ENCODE measurements at regions not wholly inside any gene's neighbourhood (a gene's known extent, or its start where the extent isn't known, plus 50 kb on each side); places are given as distances from the start of the nearest gene placed in this dataset.

- Histone ChIP-seq H4K12ac (ENCODE audit: low read depth, low read length) (no peak overlapping the region), H3K36me3 (ENCODE audit: control insufficient read depth in 1 of 2, insufficient read depth in 2 of 2, low read length in 2 of 2) (no peaks in the 10 kb centered on the region), H3K9me3 (ENCODE audit: insufficient read depth, low read depth, low read length) (peaks cover 10% of the 10 kb centered on the region), H3K79me1 (ENCODE audit: low read length) (no peaks in the 10 kb centered on the region), H3K9ac (ENCODE audit: low read length) (no peak overlapping the region), H3K4me3 (ENCODE audit: low read depth, low read length) (no peak overlapping the region), H3K4me1 (ENCODE audit: control insufficient read depth in 1 of 2, insufficient read depth in 2 of 2, low read length in 2 of 2) (no peaks in the 10 kb centered on the region), H3K27ac (ENCODE audit: low read depth, low read length) (no peak overlapping the region), H3K23ac (ENCODE audit: low read length) (no peak overlapping the region), H2AK5ac (ENCODE audit: low read length) (no peak overlapping the region), H4K8ac (ENCODE audit: low read depth, low read length) (no peak overlapping the region), H3K14ac (ENCODE audit: low read length) (no peak overlapping the region), H3K27me3 (ENCODE audit: insufficient read depth, low read length) (no peaks in the 10 kb centered on the region), H3K79me2 (ENCODE audit: control insufficient read depth, insufficient read depth, low read length, poor library complexity) (no peaks in the 10 kb centered on the region), H2AFZ (ENCODE audit: insufficient read depth, low read length, poor library complexity) (no peak overlapping the region), H4K91ac (ENCODE audit: low read depth, low read length) (no peak overlapping the region), H3K4ac (ENCODE audit: low read depth, low read length) (no peak overlapping the region), H3K18ac (ENCODE audit: low read length) (no peak overlapping the region), H2BK5ac (ENCODE audit: low read depth, low read length, poor library complexity) (no peak overlapping the region), H3K4me2 (ENCODE audit: low read length) (no peak overlapping the region), H2BK120ac (ENCODE audit: insufficient read depth, low read length, poor library complexity) (no peak overlapping the region), H2BK12ac (ENCODE audit: low read length) (no peak overlapping the region)
- no peak for DNase-seq
- WGBS (ENCODE audit: extremely low coverage, insufficient coverage, insufficient read length) = no CpG with 5 or more reads among the region's 8 CpGs
Measured at GRCh38 chr2:238521870-238522269, 95.1 kb downstream of the ASB1 start.

GRCh38 chr2:238523158-238524110 is 96.7 kb downstream of the ASB1 start:
- no peaks in the 10 kb centered on the region for H3K4me1 ChIP-seq (ENCODE audit: control insufficient read depth in 1 of 2, insufficient read depth in 2 of 2, low read length in 2 of 2)
- H3K79me1 ChIP-seq (ENCODE audit: low read length) = no peaks in the 10 kb centered on the region
- no peak overlapping the region for H4K8ac ChIP-seq (ENCODE audit: low read depth, low read length)
- H2BK120ac ChIP-seq (ENCODE audit: insufficient read depth, low read length, poor library complexity) = no peak overlapping the region
- no peak overlapping the region for H2BK12ac ChIP-seq (ENCODE audit: low read length)
- no peak overlapping the region for H3K18ac ChIP-seq (ENCODE audit: low read length)
- H4K12ac ChIP-seq (ENCODE audit: low read depth, low read length) = no peak overlapping the region
- no peak for DNase-seq
- no CpG with 5 or more reads among the region's 40 CpGs for WGBS (ENCODE audit: extremely low coverage, insufficient coverage, insufficient read length)
- H3K27ac ChIP-seq (ENCODE audit: low read depth, low read length) = no peak overlapping the region
- H4K91ac ChIP-seq (ENCODE audit: low read depth, low read length) = no peak overlapping the region
- H3K4ac ChIP-seq (ENCODE audit: low read depth, low read length) = no peak overlapping the region
- no peak overlapping the region for H2BK5ac ChIP-seq (ENCODE audit: low read depth, low read length, poor library complexity)
- H3K36me3 ChIP-seq (ENCODE audit: control insufficient read depth in 1 of 2, insufficient read depth in 2 of 2, low read length in 2 of 2) = no peaks in the 10 kb centered on the region
- no peak overlapping the region for H3K4me3 ChIP-seq (ENCODE audit: low read depth, low read length)
- H3K23ac ChIP-seq (ENCODE audit: low read length) = no peak overlapping the region
- H3K9me3 ChIP-seq (ENCODE audit: insufficient read depth, low read depth, low read length) = peaks cover 9% of the 10 kb centered on the region
- no peak overlapping the region for H3K4me2 ChIP-seq (ENCODE audit: low read length)
- no peak overlapping the region for H3K14ac ChIP-seq (ENCODE audit: low read length)
- H3K79me2 ChIP-seq (ENCODE audit: control insufficient read depth, insufficient read depth, low read length, poor library complexity) = no peaks in the 10 kb centered on the region
- H2AK5ac ChIP-seq (ENCODE audit: low read length) = no peak overlapping the region
- no peak overlapping the region for H3K9ac ChIP-seq (ENCODE audit: low read length)
- no peaks in the 10 kb centered on the region for H3K27me3 ChIP-seq (ENCODE audit: insufficient read depth, low read length)
- H2AFZ ChIP-seq (ENCODE audit: insufficient read depth, low read length, poor library complexity) = no peak overlapping the region

- Histone ChIP-seq H2BK120ac (ENCODE audit: insufficient read depth, low read length, poor library complexity) (no peak overlapping the region), H3K36me3 (ENCODE audit: control insufficient read depth in 1 of 2, insufficient read depth in 2 of 2, low read length in 2 of 2) (no peaks in the 10 kb centered on the region), H3K23ac (ENCODE audit: low read length) (no peak overlapping the region), H2BK5ac (ENCODE audit: low read depth, low read length, poor library complexity) (no peak overlapping the region), H3K4me3 (ENCODE audit: low read depth, low read length) (peak overlapping the region; percentile 37), H3K79me1 (ENCODE audit: low read length) (no peaks in the 10 kb centered on the region), H3K9ac (ENCODE audit: low read length) (no peak overlapping the region), H3K4me2 (ENCODE audit: low read length) (no peak overlapping the region), H4K8ac (ENCODE audit: low read depth, low read length) (no peak overlapping the region), H3K18ac (ENCODE audit: low read length) (no peak overlapping the region), H2AK5ac (ENCODE audit: low read length) (no peak overlapping the region), H3K9me3 (ENCODE audit: insufficient read depth, low read depth, low read length) (peaks cover 9% of the 10 kb centered on the region), H3K4ac (ENCODE audit: low read depth, low read length) (no peak overlapping the region), H4K12ac (ENCODE audit: low read depth, low read length) (no peak overlapping the region), H2AFZ (ENCODE audit: insufficient read depth, low read length, poor library complexity) (no peak overlapping the region), H3K79me2 (ENCODE audit: control insufficient read depth, insufficient read depth, low read length, poor library complexity) (no peaks in the 10 kb centered on the region), H3K27me3 (ENCODE audit: insufficient read depth, low read length) (no peaks in the 10 kb centered on the region), H3K27ac (ENCODE audit: low read depth, low read length) (no peak overlapping the region), H2BK12ac (ENCODE audit: low read length) (no peak overlapping the region), H3K14ac (ENCODE audit: low read length) (no peak overlapping the region), H3K4me1 (ENCODE audit: control insufficient read depth in 1 of 2, insufficient read depth in 2 of 2, low read length in 2 of 2) (no peaks in the 10 kb centered on the region), H4K91ac (ENCODE audit: low read depth, low read length) (no peak overlapping the region)
- DNase-seq = no peak
- whole genome bisulfite sequencing (ENCODE audit: extremely low coverage, insufficient coverage, insufficient read length) = no CpG with 5 or more reads among the region's 15 CpGs
Measured at GRCh38 chr2:238524426-238524983, 97.8 kb downstream of the ASB1 start.

- Histone ChIP-seq H3K23ac (ENCODE audit: low read length) (no peak overlapping the region), H3K36me3 (ENCODE audit: control insufficient read depth in 1 of 2, insufficient read depth in 2 of 2, low read length in 2 of 2) (no peaks in the 10 kb centered on the region), H3K4me1 (ENCODE audit: control insufficient read depth in 1 of 2, insufficient read depth in 2 of 2, low read length in 2 of 2) (no peaks in the 10 kb centered on the region), H3K18ac (ENCODE audit: low read length) (no peak overlapping the region), H2BK12ac (ENCODE audit: low read length) (no peak overlapping the region), H3K79me1 (ENCODE audit: low read length) (no peaks in the 10 kb centered on the region), H3K27me3 (ENCODE audit: insufficient read depth, low read length) (no peaks in the 10 kb centered on the region), H2AFZ (ENCODE audit: insufficient read depth, low read length, poor library complexity) (no peak overlapping the region), H2BK120ac (ENCODE audit: insufficient read depth, low read length, poor library complexity) (no peak overlapping the region), H2BK5ac (ENCODE audit: low read depth, low read length, poor library complexity) (no peak overlapping the region), H4K8ac (ENCODE audit: low read depth, low read length) (no peak overlapping the region), H4K91ac (ENCODE audit: low read depth, low read length) (no peak overlapping the region), H3K9me3 (ENCODE audit: insufficient read depth, low read depth, low read length) (peaks cover 3% of the 10 kb centered on the region), H3K4me2 (ENCODE audit: low read length) (no peak overlapping the region), H3K9ac (ENCODE audit: low read length) (no peak overlapping the region), H3K4ac (ENCODE audit: low read depth, low read length) (no peak overlapping the region), H3K14ac (ENCODE audit: low read length) (no peak overlapping the region), H4K12ac (ENCODE audit: low read depth, low read length) (no peak overlapping the region), H3K79me2 (ENCODE audit: control insufficient read depth, insufficient read depth, low read length, poor library complexity) (no peaks in the 10 kb centered on the region), H3K27ac (ENCODE audit: low read depth, low read length) (no peak overlapping the region), H3K4me3 (ENCODE audit: low read depth, low read length) (no peak overlapping the region), H2AK5ac (ENCODE audit: low read length) (no peak overlapping the region)
- no peak for DNase-seq
- no CpG with 5 or more reads among the region's 7 CpGs for WGBS (ENCODE audit: extremely low coverage, insufficient coverage, insufficient read length)
Measured at GRCh38 chr2:238525990-238526389, 99.3 kb downstream of the ASB1 start.

All from trophoblast cell (in vitro differentiated cells and primary cell).